ENCODE measurements at regions not wholly inside any gene's neighbourhood (a gene's known extent, or its start where the extent isn't known, plus 50 kb on each side); places are given as distances from the start of the nearest gene placed in this dataset.

DNA sequence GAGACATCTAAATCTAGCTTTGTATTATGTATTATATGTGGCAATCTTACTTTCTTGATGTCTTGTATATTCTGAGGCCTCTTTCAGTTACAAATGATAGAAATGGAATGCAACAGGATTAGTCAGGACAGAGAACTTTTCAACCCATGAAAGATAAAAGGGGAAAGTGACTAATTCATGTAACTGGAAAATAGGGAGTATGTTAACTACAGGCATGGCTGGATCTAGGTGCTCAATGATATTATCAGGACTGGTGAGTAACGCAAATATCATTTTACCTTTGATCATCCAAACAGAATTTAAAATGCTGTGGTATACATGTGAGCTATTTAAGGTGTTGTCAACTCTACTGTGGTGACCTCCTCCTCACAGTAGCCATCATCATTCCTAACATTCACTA lies 215.7 kb upstream of the GLRA1 start:
- 87 to 96% methylated on average over 1 of the region's 1 CpG for WGBS, 2 donors
- no peak for ATAC-seq (ENCODE audit: low FRiP score in 2 of 2)
- no peak for DNase-seq
- Histone ChIP-seq H3K27ac (no peak overlapping the region), H3K27me3 (no peaks in the 10 kb centered on the region), H3K9me3 (no peaks in the 10 kb centered on the region), H3K4me3 (no peak overlapping the region), H3K36me3 (no peaks in the 10 kb centered on the region), H3K4me1 (no peaks in the 10 kb centered on the region)
- TF ChIP-seq EP300 (IDR thresholded peaks at IDR 0.05) = no peak
- TF ChIP-seq, protein P1, sequence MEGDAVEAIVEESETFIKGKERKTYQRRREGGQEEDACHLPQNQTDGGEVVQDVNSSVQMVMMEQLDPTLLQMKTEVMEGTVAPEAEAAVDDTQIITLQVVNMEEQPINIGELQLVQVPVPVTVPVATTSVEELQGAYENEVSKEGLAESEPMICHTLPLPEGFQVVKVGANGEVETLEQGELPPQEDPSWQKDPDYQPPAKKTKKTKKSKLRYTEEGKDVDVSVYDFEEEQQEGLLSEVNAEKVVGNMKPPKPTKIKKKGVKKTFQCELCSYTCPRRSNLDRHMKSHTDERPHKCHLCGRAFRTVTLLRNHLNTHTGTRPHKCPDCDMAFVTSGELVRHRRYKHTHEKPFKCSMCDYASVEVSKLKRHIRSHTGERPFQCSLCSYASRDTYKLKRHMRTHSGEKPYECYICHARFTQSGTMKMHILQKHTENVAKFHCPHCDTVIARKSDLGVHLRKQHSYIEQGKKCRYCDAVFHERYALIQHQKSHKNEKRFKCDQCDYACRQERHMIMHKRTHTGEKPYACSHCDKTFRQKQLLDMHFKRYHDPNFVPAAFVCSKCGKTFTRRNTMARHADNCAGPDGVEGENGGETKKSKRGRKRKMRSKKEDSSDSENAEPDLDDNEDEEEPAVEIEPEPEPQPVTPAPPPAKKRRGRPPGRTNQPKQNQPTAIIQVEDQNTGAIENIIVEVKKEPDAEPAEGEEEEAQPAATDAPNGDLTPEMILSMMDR (IDR thresholded peaks at IDR 0.05) = no peak
- no peak for TF ChIP-seq POLR2AphosphoS5 (IDR thresholded peaks at IDR 0.05)
- TF ChIP-seq POLR2A (IDR thresholded peaks at IDR 0.05) = no peak

DNA sequence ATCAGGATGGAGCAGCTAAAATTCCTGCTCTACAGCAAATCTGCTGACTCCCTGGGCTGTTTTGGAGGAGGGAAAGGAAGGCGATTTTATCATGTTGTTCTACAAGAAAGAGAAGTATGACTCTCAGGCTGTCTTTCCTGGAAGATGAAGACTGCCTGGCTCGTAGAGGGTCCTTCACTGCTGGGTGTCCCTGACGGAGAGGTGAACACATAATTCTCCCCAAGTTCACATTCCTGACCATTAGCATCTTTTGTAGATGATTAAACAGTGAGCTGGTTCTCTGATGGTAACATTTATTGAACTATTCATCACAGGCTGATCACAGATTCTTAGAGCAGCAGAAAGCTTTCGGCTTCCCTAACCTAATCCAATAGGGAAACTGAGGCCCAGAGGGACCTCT lies 212.4 kb upstream of the GLRA1 start:
- Histone ChIP-seq H3K27me3 (no peaks in the 10 kb centered on the region), H3K4me1 (no peaks in the 10 kb centered on the region), H3K27ac (no peak overlapping the region), H3K36me3 (no peaks in the 10 kb centered on the region), H3K4me3 (no peak overlapping the region), H3K9me3 (no peaks in the 10 kb centered on the region)
- 36 to 53% methylated on average over 4 of the region's 4 CpGs for WGBS, 2 donors
- ATAC-seq (ENCODE audit: low FRiP score in 2 of 2) (no peak), DNase-seq (no peak)
- TF ChIP-seq POLR2AphosphoS5 (IDR thresholded peaks at IDR 0.05) (no peak), POLR2A (IDR thresholded peaks at IDR 0.05) (no peak), EP300 (IDR thresholded peaks at IDR 0.05) (no peak)
- TF ChIP-seq, protein P1 (IDR thresholded peaks at IDR 0.05) = no peak

DNA sequence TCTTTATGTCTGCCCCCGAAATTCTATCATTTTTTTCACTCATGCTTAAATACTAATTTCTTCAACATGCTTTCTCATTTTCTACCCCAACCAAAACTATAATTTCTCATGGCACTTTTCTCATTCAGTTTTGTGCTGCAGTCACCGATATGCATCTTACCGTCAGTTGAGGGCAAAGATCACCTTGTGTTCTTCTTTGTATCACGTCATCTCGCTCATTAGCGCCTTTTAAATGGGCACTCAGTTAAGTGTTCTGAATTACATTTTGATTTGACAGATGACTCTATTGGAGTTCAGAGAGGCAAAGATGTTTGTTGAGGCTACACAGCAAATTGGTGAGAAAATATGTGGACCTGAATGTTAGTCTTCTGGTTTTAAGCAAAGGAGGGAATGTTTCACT lies 211.7 kb upstream of the GLRA1 start:
- Histone ChIP-seq H3K36me3 (no peaks in the 10 kb centered on the region), H3K27ac (no peak overlapping the region), H3K4me3 (no peak overlapping the region), H3K27me3 (no peaks in the 10 kb centered on the region), H3K4me1 (no peaks in the 10 kb centered on the region), H3K9me3 (no peaks in the 10 kb centered on the region)
- TF ChIP-seq EP300 (IDR thresholded peaks at IDR 0.05) (no peak), POLR2A (IDR thresholded peaks at IDR 0.05) (no peak), POLR2AphosphoS5 (IDR thresholded peaks at IDR 0.05) (no peak)
- TF ChIP-seq, protein P1 (IDR thresholded peaks at IDR 0.05) = no peak
- ATAC-seq (ENCODE audit: low FRiP score in 2 of 2) (no peak), DNase-seq (no peak)
- WGBS, 2 donors = 78 to 83% methylated on average over 6 of the region's 6 CpGs

DNA sequence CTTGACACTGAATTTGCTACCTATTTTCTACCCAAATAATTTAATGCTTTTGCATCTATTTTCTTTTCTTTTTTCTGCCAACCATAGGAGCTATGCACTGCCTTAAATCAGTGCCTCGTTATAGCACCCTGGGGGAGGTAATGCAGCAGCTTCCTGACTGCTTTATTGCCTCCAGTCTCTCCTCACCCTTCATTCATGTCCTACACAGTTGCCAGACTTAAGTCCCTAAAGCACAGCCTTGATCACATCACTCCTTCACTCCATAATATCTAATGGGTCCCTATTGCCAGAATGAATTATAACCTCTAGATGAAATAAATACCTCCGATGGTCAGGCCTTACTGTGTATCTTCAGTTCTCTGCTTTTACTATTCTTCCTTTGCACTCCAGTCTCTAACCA lies 211.2 kb upstream of the GLRA1 start:
- Histone ChIP-seq H3K27me3 (no peaks in the 10 kb centered on the region), H3K27ac (no peak overlapping the region), H3K36me3 (no peaks in the 10 kb centered on the region), H3K9me3 (no peaks in the 10 kb centered on the region), H3K4me3 (no peak overlapping the region), H3K4me1 (no peaks in the 10 kb centered on the region)
- 46 to 61% methylated on average over 2 of the region's 2 CpGs for WGBS, 2 donors
- ATAC-seq (ENCODE audit: low FRiP score in 2 of 2) (no peak), DNase-seq (no peak)
- no peak for TF ChIP-seq EP300 (IDR thresholded peaks at IDR 0.05)

DNA sequence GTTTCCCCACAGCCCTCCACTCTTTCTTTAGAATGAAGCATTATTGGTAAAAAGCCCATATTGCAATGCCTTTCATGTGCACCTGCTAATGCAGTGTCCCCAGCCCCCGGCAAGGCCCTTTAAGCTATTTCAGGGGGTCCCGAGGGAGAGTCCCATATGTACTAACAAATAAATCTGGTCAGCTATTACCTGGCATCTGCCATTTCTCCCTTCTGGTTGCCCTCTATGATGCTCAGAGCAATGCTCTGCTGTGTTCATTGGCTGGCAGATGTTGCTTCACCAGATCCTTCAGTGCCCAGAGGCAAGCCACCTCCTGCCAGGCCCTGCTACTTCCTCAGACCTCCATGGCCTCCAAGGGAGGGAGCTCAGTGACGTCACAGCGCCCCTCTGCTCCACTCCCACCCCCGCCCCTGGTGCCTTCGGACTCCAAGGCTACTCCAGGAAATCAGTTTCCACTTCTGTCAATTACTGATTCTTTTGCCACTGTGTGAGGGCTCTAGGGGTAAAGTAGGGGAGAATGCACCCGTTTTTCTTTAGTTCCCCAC lies 201.1 kb upstream of the GLRA1 start:
- ATAC-seq (ENCODE audit: low FRiP score in 2 of 2) (no peak), DNase-seq (peak in 1 of 2 donors; percentile 3)
- H3K36me3 ChIP-seq = no peaks in the 10 kb centered on the region
- TF ChIP-seq, protein P1 (IDR thresholded peaks at IDR 0.05) = no peak
- TF ChIP-seq POLR2A (IDR thresholded peaks at IDR 0.05) = no peak
- TF ChIP-seq EP300 (IDR thresholded peaks at IDR 0.05) = no peak
- TF ChIP-seq POLR2AphosphoS5 (IDR thresholded peaks at IDR 0.05) = no peak
- H3K27me3 ChIP-seq = no peaks in the 10 kb centered on the region
- H3K4me3 ChIP-seq = no peak overlapping the region
- WGBS, 2 donors = 59 to 76% methylated on average over 7 of the region's 7 CpGs
- no peaks in the 10 kb centered on the region for H3K4me1 ChIP-seq
- H3K27ac ChIP-seq = no peak overlapping the region
- no peaks in the 10 kb centered on the region for H3K9me3 ChIP-seq
